ENCODE measurements at regions not wholly inside any gene's neighbourhood (a gene's known extent, or its start where the extent isn't known, plus 50 kb on each side); places are given as distances from the start of the nearest gene placed in this dataset.

DNA sequence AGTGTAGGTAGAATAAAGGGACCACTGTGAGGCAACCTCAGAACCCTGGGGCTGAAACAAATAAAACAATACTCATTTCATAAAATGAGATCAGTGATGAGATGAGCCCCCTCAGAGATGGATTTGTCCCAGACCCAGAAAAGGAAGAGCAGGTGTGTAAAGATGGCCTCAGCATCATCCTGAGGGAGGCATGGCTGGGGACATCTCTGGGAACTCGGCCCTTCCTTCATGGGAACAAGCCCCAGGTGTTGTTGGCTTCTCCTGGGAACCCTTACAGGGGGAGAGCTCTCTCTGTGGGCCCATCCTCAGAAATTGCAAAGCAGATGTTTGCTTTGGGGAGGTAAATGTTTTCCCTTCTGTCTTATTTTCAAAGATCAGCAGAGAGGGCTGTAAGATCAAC lies 133.2 kb upstream of the USP24 start:
- no peak overlapping the region for H3K4me2 ChIP-seq (ENCODE audit: low read depth, low read length)
- ChIA-PET CTCF (ENCODE audit: low intra/inter-chr PET ratio, low total read pairs) (no interaction called here), POLR2A (no interaction called here)
- H3K79me2 ChIP-seq (ENCODE audit: insufficient read depth, low read length), result no peaks in the 10 kb centered on the region
- peaks cover 20% of the 10 kb centered on the region for H3K4me1 ChIP-seq (ENCODE audit: insufficient read depth, low read length)
- no peaks in the 10 kb centered on the region for H3K36me3 ChIP-seq (replicated peaks in 1 of 2; ENCODE audit: control insufficient read depth in 1 of 2, insufficient read depth in 2 of 2, low read length in 2 of 2)
- intact Hi-C loops (cut with micrococcal nuclease; ENCODE audit: unreplicated experiment), result no loop called here
- FAIRE-seq (no peak), DNase-seq (ENCODE audit: low spot score) (no peak), ATAC-seq (no peak)
- H3K9ac ChIP-seq (ENCODE audit: insufficient read depth, low read depth, low read length), result no peak overlapping the region
- 0% methylated on average over 1 of the region's 1 CpG for WGBS (ENCODE audit: low lambda C conversion rate)
- no peak overlapping the region for H3K4me3 ChIP-seq (replicated peaks in 1 of 3; ENCODE audit: insufficient read depth in 1 of 3, low read depth in 2 of 3, low read length in 3 of 3)
- H4K20me1 ChIP-seq (ENCODE audit: insufficient read depth, low read length), result no peaks in the 10 kb centered on the region
- no peak overlapping the region for H2AFZ ChIP-seq (ENCODE audit: low read length)
- in situ Hi-C loops (cut with HindIII; ENCODE audit: extremely low pct_ligation_motif_present, low pct_unique_long_range_greater_than_20kb), result no loop called here
- peaks cover 4% of the 10 kb centered on the region; the same call in 1 of the 2 replicates for H3K9me3 ChIP-seq (ENCODE audit: low read length)
- no TSS peak for BruUV-seq (replicated peaks)
- TF ChIP-seq ZBTB21 (CRISPR knock-in tag; IDR thresholded peaks at IDR 0.05) (no peak), ZNF446 (CRISPR knock-in tag; IDR thresholded peaks at IDR 0.05) (no peak), ZNF792 (CRISPR knock-in tag; IDR thresholded peaks at IDR 0.05) (no peak), CHCHD3 (CRISPR knock-in tag; IDR thresholded peaks at IDR 0.05) (no peak), ISL2 (CRISPR knock-in tag; IDR thresholded peaks at IDR 0.05) (no peak), ZNF670 (CRISPR knock-in tag; IDR thresholded peaks at IDR 0.05; ENCODE audit: borderline replicate concordance) (no peak), ZNF768 (CRISPR knock-in tag; IDR thresholded peaks at IDR 0.05) (no peak), ASH2L (IDR thresholded peaks at IDR 0.05; ENCODE audit: insufficient read length, low read depth, low read length) (no peak)
- H3K27ac ChIP-seq (ENCODE audit: extremely low read length, insufficient read depth, low read length), result no peak overlapping the region
- peaks cover 0 to 1% of the 10 kb centered on the region in 2 experiments; a peak in 1 of 5 replicates for H3K27me3 ChIP-seq (ENCODE audit: control insufficient read depth in 1 of 2, insufficient read depth in 2 of 2, low read length in 2 of 2)

- intact Hi-C loops (cut with micrococcal nuclease; ENCODE audit: unreplicated experiment) (no loop called here), in situ Hi-C loops (cut with HindIII; ENCODE audit: extremely low pct_ligation_motif_present, low pct_unique_long_range_greater_than_20kb) (no loop called here)
- no peak overlapping the region for H3K27ac ChIP-seq (ENCODE audit: extremely low read length, insufficient read depth, low read length)
- peaks cover 4% of the 10 kb centered on the region; the same call in 1 of the 2 replicates for H3K9me3 ChIP-seq (ENCODE audit: low read length)
- no peak overlapping the region for H3K9ac ChIP-seq (ENCODE audit: insufficient read depth, low read depth, low read length)
- no peaks in the 10 kb centered on the region for H3K36me3 ChIP-seq (replicated peaks in 1 of 2; ENCODE audit: control insufficient read depth in 1 of 2, insufficient read depth in 2 of 2, low read length in 2 of 2)
- no peak overlapping the region for H2AFZ ChIP-seq (ENCODE audit: low read length)
- no TSS peak for BruUV-seq (replicated peaks)
- ChIA-PET POLR2A (no interaction called here), CTCF (ENCODE audit: low intra/inter-chr PET ratio, low total read pairs) (no interaction called here)
- no peak for ATAC-seq
- peaks cover 20% of the 10 kb centered on the region for H3K4me1 ChIP-seq (ENCODE audit: insufficient read depth, low read length)
- WGBS (ENCODE audit: low lambda C conversion rate), result 0% methylated on average over 2 of the region's 2 CpGs
- no peak for DNase-seq (ENCODE audit: low spot score)
- FAIRE-seq, result no peak
- H4K20me1 ChIP-seq (ENCODE audit: insufficient read depth, low read length), result no peaks in the 10 kb centered on the region
- peaks cover 0 to 1% of the 10 kb centered on the region in 2 experiments; a peak in 1 of 5 replicates for H3K27me3 ChIP-seq (ENCODE audit: control insufficient read depth in 1 of 2, insufficient read depth in 2 of 2, low read length in 2 of 2)
- no peak overlapping the region for H3K4me3 ChIP-seq (replicated peaks in 1 of 3; ENCODE audit: insufficient read depth in 1 of 3, low read depth in 2 of 3, low read length in 3 of 3)
- H3K79me2 ChIP-seq (ENCODE audit: insufficient read depth, low read length), result no peaks in the 10 kb centered on the region
- no peak for TF ChIP-seq AHR (CRISPR knock-in tag; IDR thresholded peaks at IDR 0.05)
- no peak for TF ChIP-seq ZNF691 (CRISPR knock-in tag; IDR thresholded peaks at IDR 0.05; ENCODE audit: borderline replicate concordance, low read depth)
- TF ChIP-seq ZFP36L2 (CRISPR knock-in tag; IDR thresholded peaks at IDR 0.05), result no peak
- no peak for TF ChIP-seq ZNF282 (IDR thresholded peaks at IDR 0.05; ENCODE audit: partially characterized antibody)
- no peak for TF ChIP-seq HOXA7 (CRISPR knock-in tag; IDR thresholded peaks at IDR 0.05)
- TF ChIP-seq CREBL2 (CRISPR knock-in tag; IDR thresholded peaks at IDR 0.05; ENCODE audit: borderline replicate concordance), result no peak
- TF ChIP-seq GRHL1 (CRISPR knock-in tag; conservative IDR thresholded peaks at IDR 0.05), result no peak
- no peak for TF ChIP-seq ONECUT2 (CRISPR knock-in tag; IDR thresholded peaks at IDR 0.05)
- no peak for TF ChIP-seq KLF16 (CRISPR knock-in tag; IDR thresholded peaks at IDR 0.05)
- no peak for TF ChIP-seq FOXC1 (CRISPR knock-in tag; IDR thresholded peaks at IDR 0.05; ENCODE audit: borderline replicate concordance)
- TF ChIP-seq ZSCAN22 (CRISPR knock-in tag; IDR thresholded peaks at IDR 0.05), result no peak
- H3K4me2 ChIP-seq (ENCODE audit: low read depth, low read length), result no peak overlapping the region
These were observed 132.7 kb upstream of the USP24 start for GRCh38 chr1:55347866-55348265.
